D721Med (cell line): ENCODE measurements at regions not wholly inside any gene's neighbourhood (a gene's known extent, or its start where the extent isn't known, plus 50 kb on each side); places are given as distances from the start of the nearest gene placed in this dataset.

ENCODE experiments used
- DNase-seq: peaks from one replicate; pipeline ENCODE4 v3.0.0; 2011; ENCODE audit warnings: low spot score; ENCODE audit not compliant: insufficient read length
- FAIRE-seq: peaks from 2 replicates; lab custom pipeline; 2011; peaks lifted over from hg19 to GRCh38; lab: Jason Lieb, UNC
- TF ChIP-seq, protein P1 (sequence below): IDR thresholded peaks from 2 replicates; pipeline ENCODE4 v1.5.1; 2012; ENCODE audit warnings: mild to moderate bottlenecking, control low read depth; ENCODE audit not compliant: insufficient read depth; ENCODE audit errors: missing control alignments

DNA sequence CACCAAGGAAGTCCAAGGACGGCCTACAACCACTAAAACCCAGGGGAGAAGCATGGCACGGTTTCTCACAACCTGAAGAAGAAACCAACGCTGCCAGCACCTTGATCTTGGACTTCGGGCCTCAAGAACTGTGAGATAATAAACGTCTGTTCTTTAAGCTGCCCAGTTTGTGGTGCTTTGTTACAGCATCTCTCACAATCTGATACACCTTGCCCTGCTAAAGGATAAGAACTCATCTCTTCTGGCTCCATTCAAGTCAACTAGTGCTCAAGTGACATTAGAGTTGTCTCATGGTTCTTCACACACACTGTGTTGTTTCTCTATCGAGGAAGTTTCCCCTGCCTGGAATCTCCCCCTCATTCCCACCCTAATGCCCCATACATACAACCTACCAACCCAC is 314.4 kb upstream of the RUNX1 start:
- TF ChIP-seq, protein P1, sequence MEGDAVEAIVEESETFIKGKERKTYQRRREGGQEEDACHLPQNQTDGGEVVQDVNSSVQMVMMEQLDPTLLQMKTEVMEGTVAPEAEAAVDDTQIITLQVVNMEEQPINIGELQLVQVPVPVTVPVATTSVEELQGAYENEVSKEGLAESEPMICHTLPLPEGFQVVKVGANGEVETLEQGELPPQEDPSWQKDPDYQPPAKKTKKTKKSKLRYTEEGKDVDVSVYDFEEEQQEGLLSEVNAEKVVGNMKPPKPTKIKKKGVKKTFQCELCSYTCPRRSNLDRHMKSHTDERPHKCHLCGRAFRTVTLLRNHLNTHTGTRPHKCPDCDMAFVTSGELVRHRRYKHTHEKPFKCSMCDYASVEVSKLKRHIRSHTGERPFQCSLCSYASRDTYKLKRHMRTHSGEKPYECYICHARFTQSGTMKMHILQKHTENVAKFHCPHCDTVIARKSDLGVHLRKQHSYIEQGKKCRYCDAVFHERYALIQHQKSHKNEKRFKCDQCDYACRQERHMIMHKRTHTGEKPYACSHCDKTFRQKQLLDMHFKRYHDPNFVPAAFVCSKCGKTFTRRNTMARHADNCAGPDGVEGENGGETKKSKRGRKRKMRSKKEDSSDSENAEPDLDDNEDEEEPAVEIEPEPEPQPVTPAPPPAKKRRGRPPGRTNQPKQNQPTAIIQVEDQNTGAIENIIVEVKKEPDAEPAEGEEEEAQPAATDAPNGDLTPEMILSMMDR = no peak
- no peak for FAIRE-seq

GRCh38 chr21:35361988-35362387 is 312.9 kb upstream of the RUNX1 start:
- FAIRE-seq = no peak
- DNase-seq = no peak
- TF ChIP-seq, protein P1 = no peak

More for the DNA sequence above, 314.4 kb upstream of the RUNX1 start:
- DNase-seq = no peak

GRCh38 chr21:35360870-35361570 is 311.9 kb upstream of the RUNX1 start:
- DNase-seq (no peak), FAIRE-seq (no peak)
- TF ChIP-seq, protein P1 = no peak

DNA sequence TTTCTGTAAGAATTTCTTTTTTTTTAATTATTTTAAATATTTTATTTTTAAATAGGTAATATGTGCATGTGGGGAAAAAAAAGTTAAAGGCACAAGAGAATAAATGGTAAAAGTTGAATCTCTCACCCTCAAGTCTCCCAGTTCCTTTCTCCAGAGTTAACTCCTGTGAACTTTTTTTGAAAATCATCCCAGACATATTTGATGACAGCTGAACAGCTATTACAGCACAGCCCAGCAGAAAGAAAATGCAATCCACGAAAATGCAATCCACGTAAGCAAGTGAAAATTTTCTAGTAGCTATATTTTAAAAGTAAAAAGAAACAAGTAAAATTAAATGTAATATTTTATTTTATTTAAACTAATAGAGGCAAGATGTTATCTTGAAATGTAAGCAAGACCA is 310.0 kb upstream of the RUNX1 start:
- DNase-seq = no peak
- no peak for FAIRE-seq
- TF ChIP-seq, protein P1 = no peak

GRCh38 chr21:35358008-35358407 is 308.9 kb upstream of the RUNX1 start:
- DNase-seq = no peak
- FAIRE-seq = no peak
- TF ChIP-seq, protein P1 = no peak

GRCh38 chr21:35357041-35357780 is 308.1 kb upstream of the RUNX1 start:
- TF ChIP-seq, protein P1 = no peak
- no peak for FAIRE-seq
- no peak for DNase-seq

GRCh38 chr21:35354078-35354477 is 305.0 kb upstream of the RUNX1 start:
- FAIRE-seq = no peak
- TF ChIP-seq, protein P1 = no peak
- no peak for DNase-seq
